Stimulated activated CD4-positive, alpha-beta T cell treated with anti-CD3 and anti-CD28 coated beads, Interleukin-12 subunit alpha, Interleukin-12 subunit beta, amount 100 ng/mL, for 4 hours (primary cell): ENCODE measurements at regions not wholly inside any gene's neighbourhood (a gene's known extent, or its start where the extent isn't known, plus 50 kb on each side); places are given as distances from the start of the nearest gene placed in this dataset.
"Not testable (repeated sequence)": the region's sequence is repeated elsewhere in the genome, so short reads cannot be mapped to it uniquely, and the experiment has no call there.

Experiments used
- DNase-seq: peaks from one replicate; pipeline ENCODE4 v3.0.0-alpha.2; 2020

- no peak for DNase-seq
Measured at GRCh38 chr14:34171431-34172172, 220.7 kb upstream of the EGLN3 start.

- DNase-seq = no peak
Measured at GRCh38 chr14:34170882-34171281, 220.0 kb upstream of the EGLN3 start.

GRCh38 chr14:34169561-34169960 is 218.7 kb upstream of the EGLN3 start:
- DNase-seq = no peak

- no peak for DNase-seq
Measured at GRCh38 chr14:34168656-34169055, 217.8 kb upstream of the EGLN3 start.

- no peak for DNase-seq
Measured at GRCh38 chr14:34165847-34166350, 215.0 kb upstream of the EGLN3 start.

GRCh38 chr14:34164162-34164864 is 213.4 kb upstream of the EGLN3 start:
- no peak for DNase-seq

GRCh38 chr14:34161351-34162082 is 210.6 kb upstream of the EGLN3 start:
- no peak for DNase-seq

GRCh38 chr14:34160619-34161018 is 209.7 kb upstream of the EGLN3 start:
- no peak for DNase-seq

GRCh38 chr14:34157651-34158050 is 206.8 kb upstream of the EGLN3 start:
- DNase-seq = no peak

GRCh38 chr14:34147461-34147860 is 196.6 kb upstream of the EGLN3 start:
- no peak for DNase-seq

- not testable (repeated sequence) for DNase-seq
Measured at GRCh38 chr14:34140127-34140526, 189.3 kb upstream of the EGLN3 start.

- not testable (repeated sequence) for DNase-seq
Measured at GRCh38 chr14:34139160-34140121, 188.6 kb upstream of the EGLN3 start.

- no peak for DNase-seq
Measured at GRCh38 chr14:34138175-34138574, 187.3 kb upstream of the EGLN3 start.

GRCh38 chr14:34137001-34137745 is 186.3 kb upstream of the EGLN3 start:
- no peak for DNase-seq

- no peak for DNase-seq
Measured at GRCh38 chr14:34135492-34135891, 184.6 kb upstream of the EGLN3 start.

- no peak for DNase-seq
Measured at GRCh38 chr14:34134484-34134883, 183.6 kb upstream of the EGLN3 start.

GRCh38 chr14:34129927-34130552 is 179.2 kb upstream of the EGLN3 start:
- no peak for DNase-seq

GRCh38 chr14:34128665-34129064 is 177.8 kb upstream of the EGLN3 start:
- DNase-seq = no peak

- DNase-seq = no peak
Measured at GRCh38 chr14:34126586-34126985, 175.7 kb upstream of the EGLN3 start.

- no peak for DNase-seq
Measured at GRCh38 chr14:34124585-34124984, 173.7 kb upstream of the EGLN3 start.

GRCh38 chr14:34122650-34123049 is 171.8 kb upstream of the EGLN3 start:
- DNase-seq = no peak
